Liver (tissue), 8 donors: ENCODE measurements at regions not wholly inside any gene's neighbourhood (a gene's known extent, or its start where the extent isn't known, plus 50 kb on each side); places are given as distances from the start of the nearest gene placed in this dataset.

Experiments used
- DNase-seq: peaks from one replicate; pipeline ENCODE4 v3.0.0-alpha.2; 2017; ENCODE audit warnings: low spot score
- H3K27ac ChIP-seq, 2 donors: one replicate each; pipeline ENCODE4 v1.7.0; 2013; ENCODE audit warnings: inconsistent platforms in 2 of 2, low read length in 2 of 2, control low read depth in 1 of 2, low read depth in 1 of 2, mild to moderate bottlenecking in 1 of 2
- H3K27me3 ChIP-seq, 4 donors: one replicate each; pipeline versions ENCODE4 v1.6.1 to v1.7.0; 2013; ENCODE audit warnings: low read length in 3 of 4, inconsistent platforms in 1 of 4, mild to moderate bottlenecking in 1 of 4, moderate library complexity in 1 of 4; ENCODE audit not compliant: control insufficient read depth in 4 of 4, insufficient read depth in 4 of 4
- H3K36me3 ChIP-seq, 4 donors: one replicate each; pipeline versions ENCODE4 v1.6.1 to v1.7.0; 2013; ENCODE audit warnings: low read length in 3 of 4, mild to moderate bottlenecking in 3 of 4, low read depth in 1 of 4, moderate library complexity in 1 of 4; ENCODE audit not compliant: control insufficient read depth in 4 of 4, insufficient read depth in 3 of 4
- H3K4me1 ChIP-seq, 4 donors: one replicate each; pipeline versions ENCODE4 v1.6.1 to v1.7.0; 2013; ENCODE audit warnings: low read length in 3 of 4, mild to moderate bottlenecking in 3 of 4, moderate library complexity in 1 of 4; ENCODE audit not compliant: control insufficient read depth in 4 of 4, insufficient read depth in 4 of 4
- H3K4me3 ChIP-seq, 3 donors: one replicate each; pipeline versions ENCODE4 v1.6.1 to v1.7.0; 2013; ENCODE audit warnings: low read length in 3 of 3, control low read depth in 1 of 3, low read depth in 1 of 3, mild to moderate bottlenecking in 1 of 3
- H3K9ac ChIP-seq, 2 donors: one replicate each; pipeline ENCODE4 v1.7.0; 2013; ENCODE audit warnings: low read length in 2 of 2, mild to moderate bottlenecking in 2 of 2, moderate library complexity in 2 of 2, control low read depth in 1 of 2, low read depth in 1 of 2
- H3K9me3 ChIP-seq, 4 donors: one replicate each; pipeline versions ENCODE4 v1.6.1 to v1.7.0; 2013; ENCODE audit warnings: low read length in 3 of 4; ENCODE audit not compliant: control insufficient read depth in 4 of 4
- EGR1 ChIP-seq, 2 donors: IDR thresholded peaks; 2 replicates each; pipeline ENCODE4 v1.6.1; 2016 to 2018; ENCODE audit warnings: antibody characterized with exemption in 2 of 2, low read depth in 2 of 2
- FOXA1 ChIP-seq: IDR thresholded peaks from 2 replicates; pipeline ENCODE4 v1.6.1; 2016; ENCODE audit warnings: antibody characterized with exemption
- FOXA2 ChIP-seq: IDR thresholded peaks from 2 replicates; pipeline ENCODE4 v1.6.1; 2016; ENCODE audit warnings: antibody characterized with exemption
- GABPA ChIP-seq, 2 donors: IDR thresholded peaks in 1 of 2; conservative IDR thresholded peaks in 1 of 2; 2 replicates each; pipeline ENCODE4 v1.6.1; 2016; ENCODE audit warnings: antibody characterized with exemption in 2 of 2, mild to moderate bottlenecking in 1 of 2, moderate library complexity in 1 of 2
- HNF4G ChIP-seq: IDR thresholded peaks from 2 replicates; pipeline ENCODE4 v1.6.1; 2016; ENCODE audit warnings: antibody characterized with exemption
- JUND ChIP-seq, 2 donors: IDR thresholded peaks; 2 replicates each; pipeline ENCODE4 v1.6.1; 2016; ENCODE audit warnings: antibody characterized with exemption in 2 of 2
- NR2F2 ChIP-seq: IDR thresholded peaks from 2 replicates; pipeline ENCODE4 v1.6.1; 2016; ENCODE audit warnings: antibody characterized with exemption
- RAD21 ChIP-seq, 2 donors: IDR thresholded peaks; 2 replicates each; pipeline ENCODE4 v1.6.1; 2016; ENCODE audit warnings: antibody characterized with exemption in 2 of 2, mild to moderate bottlenecking in 2 of 2
- RXRA ChIP-seq, 2 donors: IDR thresholded peaks; 2 replicates each; pipeline ENCODE4 v1.6.1; 2017 to 2018; ENCODE audit warnings: antibody characterized with exemption in 2 of 2, mild to moderate bottlenecking in 1 of 2
- SP1 ChIP-seq: IDR thresholded peaks from 2 replicates; pipeline ENCODE4 v1.6.1; 2018; ENCODE audit warnings: antibody characterized with exemption, mild to moderate bottlenecking
- YY1 ChIP-seq: IDR thresholded peaks from 2 replicates; pipeline ENCODE4 v1.6.1; 2016; ENCODE audit warnings: antibody characterized with exemption, mild to moderate bottlenecking
- WGBS: extraction: QIAGEN DNeasy Blood & Tissue Kit; methylation state at CpG from one replicate; pipeline ENCODE4 v1.1.7; 2013; 5-methylcytosine and 5-hydroxymethylcytosine counted together
- TF ChIP-seq, protein P1 (sequence below): fragments of 150-350 bp; IDR thresholded peaks from 2 replicates; pipeline ENCODE4 v1.5.1; 2017; ENCODE audit warnings: improper control_type of control experiment, low read depth, low read length; ENCODE audit not compliant: missing input control
- TF ChIP-seq, protein P2 (sequence below): IDR thresholded peaks from 2 replicates; pipeline ENCODE4 v1.6.1; 2016; ENCODE audit warnings: antibody characterized with exemption, mild to moderate bottlenecking
- TF ChIP-seq, protein P3 (sequence below): IDR thresholded peaks from 2 replicates; pipeline ENCODE4 v1.6.1; 2016; ENCODE audit warnings: antibody characterized with exemption
- TF ChIP-seq, protein P4 (sequence below): IDR thresholded peaks from 2 replicates; pipeline ENCODE4 v1.6.1; 2016; ENCODE audit warnings: antibody characterized with exemption
- TF ChIP-seq, protein P5 (sequence below): IDR thresholded peaks from 2 replicates; pipeline ENCODE4 v1.6.1; 2016; ENCODE audit warnings: antibody characterized with exemption
- donor health status: healthy.
- donor health status: healthy.
- donor health status: healthy.
- donor health status: healthy.
- donor health status: healthy.

DNA sequence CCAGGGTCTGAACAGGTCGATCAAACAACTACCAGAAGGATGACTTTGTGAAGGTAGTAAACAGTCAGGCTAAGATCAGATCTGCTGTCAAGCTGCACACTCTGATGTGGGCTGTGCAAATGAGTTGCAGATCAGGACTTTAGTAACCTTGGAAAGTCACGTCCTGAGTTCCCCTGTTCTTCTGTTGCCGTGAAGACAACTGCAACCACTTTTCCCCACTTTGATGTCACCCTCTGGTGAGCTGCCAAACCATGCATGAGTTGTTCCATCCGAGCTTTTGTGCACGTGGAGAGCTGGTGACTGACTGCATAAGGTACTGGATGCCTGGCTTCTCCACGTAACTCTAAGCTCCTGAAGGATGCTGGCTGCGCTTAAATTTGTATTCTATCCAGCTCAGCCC lies 111.0 kb downstream of the CD83 start:
- no peak overlapping the region for H3K27ac ChIP-seq
- H3K4me3 ChIP-seq = no peak overlapping the region
- H3K27me3 ChIP-seq = no peaks in the 10 kb centered on the region
- peaks cover 0 to 5% (median 0%) of the 10 kb centered on the region in 4 donors for H3K9me3 ChIP-seq
- TF ChIP-seq, protein P1, sequence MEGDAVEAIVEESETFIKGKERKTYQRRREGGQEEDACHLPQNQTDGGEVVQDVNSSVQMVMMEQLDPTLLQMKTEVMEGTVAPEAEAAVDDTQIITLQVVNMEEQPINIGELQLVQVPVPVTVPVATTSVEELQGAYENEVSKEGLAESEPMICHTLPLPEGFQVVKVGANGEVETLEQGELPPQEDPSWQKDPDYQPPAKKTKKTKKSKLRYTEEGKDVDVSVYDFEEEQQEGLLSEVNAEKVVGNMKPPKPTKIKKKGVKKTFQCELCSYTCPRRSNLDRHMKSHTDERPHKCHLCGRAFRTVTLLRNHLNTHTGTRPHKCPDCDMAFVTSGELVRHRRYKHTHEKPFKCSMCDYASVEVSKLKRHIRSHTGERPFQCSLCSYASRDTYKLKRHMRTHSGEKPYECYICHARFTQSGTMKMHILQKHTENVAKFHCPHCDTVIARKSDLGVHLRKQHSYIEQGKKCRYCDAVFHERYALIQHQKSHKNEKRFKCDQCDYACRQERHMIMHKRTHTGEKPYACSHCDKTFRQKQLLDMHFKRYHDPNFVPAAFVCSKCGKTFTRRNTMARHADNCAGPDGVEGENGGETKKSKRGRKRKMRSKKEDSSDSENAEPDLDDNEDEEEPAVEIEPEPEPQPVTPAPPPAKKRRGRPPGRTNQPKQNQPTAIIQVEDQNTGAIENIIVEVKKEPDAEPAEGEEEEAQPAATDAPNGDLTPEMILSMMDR = no peak
- TF ChIP-seq FOXA2 (no peak), RXRA (IDR thresholded peaks at IDR 0.05) (no peak), EGR1 (IDR thresholded peaks at IDR 0.05; ENCODE audit: low read depth in 2 of 2) (no peak), RAD21 (IDR thresholded peaks at IDR 0.05) (no peak), SP1 (no peak), JUND (IDR thresholded peaks at IDR 0.05) (no peak), FOXA1 (no peak), GABPA (IDR thresholded peaks at IDR 0.05 in 1 of 2, conservative IDR thresholded peaks at IDR 0.05 in 1 of 2) (no peak), HNF4G (no peak), NR2F2 (no peak), YY1 (no peak)
- TF ChIP-seq, protein P2, sequence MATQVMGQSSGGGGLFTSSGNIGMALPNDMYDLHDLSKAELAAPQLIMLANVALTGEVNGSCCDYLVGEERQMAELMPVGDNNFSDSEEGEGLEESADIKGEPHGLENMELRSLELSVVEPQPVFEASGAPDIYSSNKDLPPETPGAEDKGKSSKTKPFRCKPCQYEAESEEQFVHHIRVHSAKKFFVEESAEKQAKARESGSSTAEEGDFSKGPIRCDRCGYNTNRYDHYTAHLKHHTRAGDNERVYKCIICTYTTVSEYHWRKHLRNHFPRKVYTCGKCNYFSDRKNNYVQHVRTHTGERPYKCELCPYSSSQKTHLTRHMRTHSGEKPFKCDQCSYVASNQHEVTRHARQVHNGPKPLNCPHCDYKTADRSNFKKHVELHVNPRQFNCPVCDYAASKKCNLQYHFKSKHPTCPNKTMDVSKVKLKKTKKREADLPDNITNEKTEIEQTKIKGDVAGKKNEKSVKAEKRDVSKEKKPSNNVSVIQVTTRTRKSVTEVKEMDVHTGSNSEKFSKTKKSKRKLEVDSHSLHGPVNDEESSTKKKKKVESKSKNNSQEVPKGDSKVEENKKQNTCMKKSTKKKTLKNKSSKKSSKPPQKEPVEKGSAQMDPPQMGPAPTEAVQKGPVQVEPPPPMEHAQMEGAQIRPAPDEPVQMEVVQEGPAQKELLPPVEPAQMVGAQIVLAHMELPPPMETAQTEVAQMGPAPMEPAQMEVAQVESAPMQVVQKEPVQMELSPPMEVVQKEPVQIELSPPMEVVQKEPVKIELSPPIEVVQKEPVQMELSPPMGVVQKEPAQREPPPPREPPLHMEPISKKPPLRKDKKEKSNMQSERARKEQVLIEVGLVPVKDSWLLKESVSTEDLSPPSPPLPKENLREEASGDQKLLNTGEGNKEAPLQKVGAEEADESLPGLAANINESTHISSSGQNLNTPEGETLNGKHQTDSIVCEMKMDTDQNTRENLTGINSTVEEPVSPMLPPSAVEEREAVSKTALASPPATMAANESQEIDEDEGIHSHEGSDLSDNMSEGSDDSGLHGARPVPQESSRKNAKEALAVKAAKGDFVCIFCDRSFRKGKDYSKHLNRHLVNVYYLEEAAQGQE = no peak
- TF ChIP-seq, protein P3, sequence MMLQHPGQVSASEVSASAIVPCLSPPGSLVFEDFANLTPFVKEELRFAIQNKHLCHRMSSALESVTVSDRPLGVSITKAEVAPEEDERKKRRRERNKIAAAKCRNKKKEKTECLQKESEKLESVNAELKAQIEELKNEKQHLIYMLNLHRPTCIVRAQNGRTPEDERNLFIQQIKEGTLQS = no peak
- TF ChIP-seq, protein P4, sequence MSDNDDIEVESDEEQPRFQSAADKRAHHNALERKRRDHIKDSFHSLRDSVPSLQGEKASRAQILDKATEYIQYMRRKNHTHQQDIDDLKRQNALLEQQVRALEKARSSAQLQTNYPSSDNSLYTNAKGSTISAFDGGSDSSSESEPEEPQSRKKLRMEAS = no peak
- TF ChIP-seq, protein P5, sequence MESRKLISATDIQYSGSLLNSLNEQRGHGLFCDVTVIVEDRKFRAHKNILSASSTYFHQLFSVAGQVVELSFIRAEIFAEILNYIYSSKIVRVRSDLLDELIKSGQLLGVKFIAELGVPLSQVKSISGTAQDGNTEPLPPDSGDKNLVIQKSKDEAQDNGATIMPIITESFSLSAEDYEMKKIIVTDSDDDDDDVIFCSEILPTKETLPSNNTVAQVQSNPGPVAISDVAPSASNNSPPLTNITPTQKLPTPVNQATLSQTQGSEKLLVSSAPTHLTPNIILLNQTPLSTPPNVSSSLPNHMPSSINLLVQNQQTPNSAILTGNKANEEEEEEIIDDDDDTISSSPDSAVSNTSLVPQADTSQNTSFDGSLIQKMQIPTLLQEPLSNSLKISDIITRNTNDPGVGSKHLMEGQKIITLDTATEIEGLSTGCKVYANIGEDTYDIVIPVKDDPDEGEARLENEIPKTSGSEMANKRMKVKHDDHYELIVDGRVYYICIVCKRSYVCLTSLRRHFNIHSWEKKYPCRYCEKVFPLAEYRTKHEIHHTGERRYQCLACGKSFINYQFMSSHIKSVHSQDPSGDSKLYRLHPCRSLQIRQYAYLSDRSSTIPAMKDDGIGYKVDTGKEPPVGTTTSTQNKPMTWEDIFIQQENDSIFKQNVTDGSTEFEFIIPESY = no peak
- 84% methylated on average over 7 of the region's 7 CpGs for WGBS
- H3K9ac ChIP-seq = no peak overlapping the region
- DNase-seq = no peak
- H3K4me1 ChIP-seq = no peaks in the 10 kb centered on the region
- H3K36me3 ChIP-seq = no peaks in the 10 kb centered on the region

DNA sequence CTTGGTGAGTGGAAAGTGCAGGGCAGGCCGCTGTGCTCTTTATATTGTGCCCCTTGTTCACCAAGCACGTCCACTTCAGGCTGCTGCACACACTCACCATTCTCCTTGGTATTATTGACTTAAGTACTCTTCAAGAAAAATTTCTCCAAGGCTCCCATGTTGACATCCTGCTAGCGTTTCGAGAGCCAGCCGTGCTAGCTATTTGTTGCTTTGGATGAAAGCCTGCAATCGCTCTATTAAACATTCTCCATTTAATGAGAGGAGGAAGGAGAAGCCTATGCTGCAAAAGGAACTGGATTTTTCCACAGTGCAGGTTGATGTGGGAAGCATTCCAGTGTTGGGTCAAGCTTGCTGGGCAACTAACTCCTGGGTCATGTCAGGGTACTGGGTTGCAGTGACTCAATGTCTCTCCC lies 113.5 kb downstream of the CD83 start:
- Histone ChIP-seq H3K9ac (no peak overlapping the region), H3K9me3 (peaks cover 0 to 3% (median 0%) of the 10 kb centered on the region in 4 donors), H3K4me1 (no peaks in the 10 kb centered on the region), H3K36me3 (no peaks in the 10 kb centered on the region), H3K4me3 (no peak overlapping the region), H3K27me3 (no peaks in the 10 kb centered on the region), H3K27ac (no peak overlapping the region)
- TF ChIP-seq, protein P4 = no peak
- TF ChIP-seq JUND (IDR thresholded peaks at IDR 0.05) (no peak), HNF4G (no peak)
- WGBS = 93% methylated on average over 6 of the region's 6 CpGs
- DNase-seq = no peak
